Suprapubic skin (tissue), 3 donors: ENCODE measurements at regions not wholly inside any gene's neighbourhood (a gene's known extent, or its start where the extent isn't known, plus 50 kb on each side); places are given as distances from the start of the nearest gene placed in this dataset.

Source experiments
- CTCF ChIP-seq, 2 donors: fragments of 200-600 bp in 1 of 2; fragments of 450-650 bp in 1 of 2; sonication (generic) in 1 of 2; IDR thresholded peaks; one replicate each; pipeline ENCODE4 v1.5.1; 2016 to 2019; ENCODE audit warnings: antibody characterized with exemption in 2 of 2, mild to moderate bottlenecking in 1 of 2, moderate library complexity in 1 of 2
- POLR2A ChIP-seq, 2 donors: fragments of 450-650 bp; IDR thresholded peaks; one replicate each; pipeline ENCODE4 v1.6.1; 2017; ENCODE audit warnings: antibody characterized with exemption in 2 of 2, mild to moderate bottlenecking in 2 of 2, moderate library complexity in 2 of 2

GRCh38 chr9:86836266-86836665, 111.0 kb downstream of the GAS1 start:
- no peak for TF ChIP-seq POLR2A (IDR thresholded peaks at IDR 0.05)
- no peak for TF ChIP-seq CTCF (IDR thresholded peaks at IDR 0.05)
